B cell (primary cell): ENCODE measurements at regions not wholly inside any gene's neighbourhood (a gene's known extent, or its start where the extent isn't known, plus 50 kb on each side); places are given as distances from the start of the nearest gene placed in this dataset.

Experiments used
- ATAC-seq: fragments of 200-7000 bp; cut with Tn5 transposase; one replicate; pipeline ENCODE4 v1.10.0; 2021; ENCODE audit warnings: low read depth, mild to moderate bottlenecking, moderate number of reproducible peaks, moderate library complexity
- CTCF ChIA-PET: fragments of 350-600 bp; sonication (Branson Sonifier 250); formaldehyde crosslinking; loops from one replicate; lab custom pipeline; 2021; ENCODE audit warnings: antibody characterized with exemption, inconsistent platforms; lab: Charles Lee
- POLR2A ChIA-PET: fragments of 350-600 bp; sonication (Branson Sonifier 250); formaldehyde crosslinking; loops from one replicate; lab custom pipeline; 2021; ENCODE audit warnings: antibody characterized with exemption; lab: Charles Lee
- DNase-seq: peaks from one replicate; pipeline ENCODE4 v3.0.0; 2013
- H2AFZ ChIP-seq: 2 replicates; pipeline ENCODE4 v1.6.1; 2012; ENCODE audit warnings: mild to moderate bottlenecking, low read depth, low read length; ENCODE audit not compliant: insufficient read depth, poor library complexity, severe bottlenecking
- H3K27ac ChIP-seq, 2 donors: 1 replicate in 1 of 2; 2 replicates in 1 of 2; pipeline ENCODE4 v1.5.1; 2012 to 2013; ENCODE audit warnings: low read length in 2 of 2, mild to moderate bottlenecking in 2 of 2, moderate library complexity in 1 of 2
- H3K27me3 ChIP-seq, 4 experiments: fragments of 200-600 bp in 1 of 4; sonication (generic) in 1 of 4; replicated peaks in 1 of 4; 1 replicate in 2 of 4; 2 replicates in 2 of 4; pipeline versions ENCODE4 v1.6.1 to v1.7.0; 2013 to 2016; ENCODE audit warnings: low read length in 3 of 4, mild to moderate bottlenecking in 2 of 4, mixed read lengths in 1 of 4, moderate library complexity in 1 of 4; ENCODE audit not compliant: insufficient read depth in 4 of 4, control insufficient read depth in 3 of 4; ENCODE audit errors: control extremely low read depth in 1 of 4
- H3K36me3 ChIP-seq, 2 experiments: replicated peaks in 1 of 2; 1 replicate in 1 of 2; 2 replicates in 1 of 2; pipeline versions ENCODE4 v1.6.1 to v1.7.1; 2013; ENCODE audit warnings: low read length in 1 of 2; ENCODE audit not compliant: insufficient read depth in 2 of 2, control insufficient read depth in 1 of 2; ENCODE audit errors: control extremely low read depth in 1 of 2, extremely low read depth in 1 of 2
- H3K4me1 ChIP-seq, 2 donors: fragments of 200-600 bp in 1 of 2; sonication (generic) in 1 of 2; 1 replicate in 1 of 2; 2 replicates in 1 of 2; pipeline versions ENCODE4 v1.5.1 to v1.6.1; 2013 to 2017; ENCODE audit warnings: low read length in 2 of 2; ENCODE audit not compliant: control insufficient read depth in 2 of 2, insufficient read depth in 2 of 2
- H3K4me2 ChIP-seq: replicated peaks from 2 replicates; pipeline ENCODE3; 2012; ENCODE audit warnings: mild to moderate bottlenecking, low read depth, low read length; ENCODE audit not compliant: poor library complexity, severe bottlenecking
- H3K4me3 ChIP-seq, 5 experiments: fragments of 200-600 bp in 1 of 5; sonication (generic) in 1 of 5; 1 replicate in 3 of 5; 2 replicates in 2 of 5; pipeline versions ENCODE4 v1.5.1 to v1.7.0; 2011 to 2016; ENCODE audit warnings: low read length in 4 of 5, mild to moderate bottlenecking in 4 of 5, low read depth in 2 of 5, control low read depth in 1 of 5, moderate library complexity in 1 of 5; ENCODE audit not compliant: insufficient read depth in 1 of 5; ENCODE audit errors: control extremely low read depth in 1 of 5, extremely low read depth in 1 of 5
- H3K79me2 ChIP-seq: fragments of 200-600 bp; sonication (generic); one replicate; pipeline ENCODE4 v1.6.0; 2016; ENCODE audit warnings: low read length; ENCODE audit not compliant: control insufficient read depth, insufficient read depth
- H3K9ac ChIP-seq: fragments of 200-600 bp; sonication (generic); 2 replicates; pipeline ENCODE4 v1.6.1; 2017; ENCODE audit warnings: mild to moderate bottlenecking, low read length, moderate library complexity
- H3K9me3 ChIP-seq, 3 donors: one replicate each; pipeline versions ENCODE4 v1.6.1 to v1.7.1; 2013; ENCODE audit warnings: low read length in 2 of 3; ENCODE audit not compliant: control insufficient read depth in 2 of 3, insufficient read depth in 1 of 3; ENCODE audit errors: control extremely low read depth in 1 of 3
- H4K20me1 ChIP-seq: 2 replicates; pipeline ENCODE4 v1.6.0; 2012; ENCODE audit warnings: mild to moderate bottlenecking, low read length; ENCODE audit not compliant: insufficient read depth, control insufficient read depth, poor library complexity, severe bottlenecking
- H3K27ac Mint-ChIP-seq: one replicate; pipeline ENCODE4 v1.8.0; 2021; ENCODE audit warnings: mixed read lengths
- H3K27me3 Mint-ChIP-seq: one replicate; pipeline ENCODE4 v1.8.0; 2021; ENCODE audit warnings: mixed read lengths
- H3K4me1 Mint-ChIP-seq: one replicate; pipeline ENCODE4 v1.8.0; 2021; ENCODE audit warnings: mixed read lengths
- H3K4me3 Mint-ChIP-seq: one replicate; pipeline ENCODE4 v1.8.0; 2021; ENCODE audit warnings: mixed read lengths
- H3K9me3 Mint-ChIP-seq: one replicate; pipeline ENCODE4 v1.8.0; 2022; ENCODE audit warnings: mixed read lengths; ENCODE audit not compliant: insufficient read depth
- EZH2 ChIP-seq: IDR thresholded peaks from 2 replicates; pipeline ENCODE4 v1.6.1; 2012; ENCODE audit warnings: borderline replicate concordance, low read depth, mild to moderate bottlenecking, moderate library complexity, low read length; ENCODE audit not compliant: insufficient read depth, poor library complexity, severe bottlenecking
- WGBS: methylation state at CpG from one replicate; pipeline ENCODE4 v1.1.5; 2013; ENCODE audit warnings: missing lambda C conversion rate; ENCODE audit not compliant: insufficient coverage; 5-methylcytosine and 5-hydroxymethylcytosine counted together
- intact Hi-C: fragments of 100-400 bp; cut with micrococcal nuclease; formaldehyde crosslinking; loops from one replicate; pipeline ENCODE4 v1.10.0; 2022
- TF ChIP-seq, protein P1 (sequence below): fragments of 200-600 bp; IDR thresholded peaks from one replicate; pipeline ENCODE4 v1.8.0; 2022; ENCODE audit warnings: antibody characterized with exemption, mild to moderate bottlenecking

DNA sequence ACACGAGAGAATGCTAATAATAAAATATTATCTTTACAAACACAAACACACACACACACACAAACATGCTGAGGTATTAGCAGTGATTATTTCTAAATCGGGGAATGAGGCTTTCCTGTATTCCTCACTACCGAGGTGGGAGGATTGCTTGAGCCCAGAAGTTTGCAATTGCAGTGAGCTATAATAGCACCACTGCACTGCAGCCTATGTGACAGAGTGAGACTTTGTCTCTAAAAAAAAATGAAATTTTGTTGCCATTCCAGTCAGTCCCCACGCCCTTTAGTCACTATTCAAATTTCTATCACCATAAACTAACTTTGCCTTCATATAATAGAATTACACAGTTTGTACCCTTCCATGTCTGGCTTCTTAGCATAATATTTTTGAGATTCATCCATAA, 456.5 kb upstream of the CPEB2 start:
- H3K36me3 ChIP-seq: no peaks in the 10 kb centered on the region
- Mint-ChIP-seq H3K4me3 (no peak overlapping the region), H3K4me1 (no peaks in the 10 kb centered on the region), H3K27ac (no peak overlapping the region), H3K27me3 (no peaks in the 10 kb centered on the region), H3K9me3 (peaks cover 3% of the 10 kb centered on the region)
- ChIA-PET CTCF (no interaction called here), POLR2A (no interaction called here)
- no peak for DNase-seq
- no peaks in the 10 kb centered on the region for H3K79me2 ChIP-seq
- no peak for TF ChIP-seq EZH2
- TF ChIP-seq, protein P1, sequence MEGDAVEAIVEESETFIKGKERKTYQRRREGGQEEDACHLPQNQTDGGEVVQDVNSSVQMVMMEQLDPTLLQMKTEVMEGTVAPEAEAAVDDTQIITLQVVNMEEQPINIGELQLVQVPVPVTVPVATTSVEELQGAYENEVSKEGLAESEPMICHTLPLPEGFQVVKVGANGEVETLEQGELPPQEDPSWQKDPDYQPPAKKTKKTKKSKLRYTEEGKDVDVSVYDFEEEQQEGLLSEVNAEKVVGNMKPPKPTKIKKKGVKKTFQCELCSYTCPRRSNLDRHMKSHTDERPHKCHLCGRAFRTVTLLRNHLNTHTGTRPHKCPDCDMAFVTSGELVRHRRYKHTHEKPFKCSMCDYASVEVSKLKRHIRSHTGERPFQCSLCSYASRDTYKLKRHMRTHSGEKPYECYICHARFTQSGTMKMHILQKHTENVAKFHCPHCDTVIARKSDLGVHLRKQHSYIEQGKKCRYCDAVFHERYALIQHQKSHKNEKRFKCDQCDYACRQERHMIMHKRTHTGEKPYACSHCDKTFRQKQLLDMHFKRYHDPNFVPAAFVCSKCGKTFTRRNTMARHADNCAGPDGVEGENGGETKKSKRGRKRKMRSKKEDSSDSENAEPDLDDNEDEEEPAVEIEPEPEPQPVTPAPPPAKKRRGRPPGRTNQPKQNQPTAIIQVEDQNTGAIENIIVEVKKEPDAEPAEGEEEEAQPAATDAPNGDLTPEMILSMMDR: no peak
- H3K4me1 ChIP-seq: no peaks in the 10 kb centered on the region
- intact Hi-C loops: no loop called here
- H3K27me3 ChIP-seq: no peaks in the 10 kb centered on the region
- no peak overlapping the region for H3K9ac ChIP-seq
- no peaks in the 10 kb centered on the region for H3K9me3 ChIP-seq
- no peak overlapping the region for H3K4me3 ChIP-seq
- H4K20me1 ChIP-seq: no peaks in the 10 kb centered on the region
- 100% methylated on average over 2 of the region's 4 CpGs for WGBS
- ATAC-seq: no peak
- no peak overlapping the region for H2AFZ ChIP-seq
- no peak overlapping the region for H3K27ac ChIP-seq
- H3K4me2 ChIP-seq: no peak overlapping the region

DNA sequence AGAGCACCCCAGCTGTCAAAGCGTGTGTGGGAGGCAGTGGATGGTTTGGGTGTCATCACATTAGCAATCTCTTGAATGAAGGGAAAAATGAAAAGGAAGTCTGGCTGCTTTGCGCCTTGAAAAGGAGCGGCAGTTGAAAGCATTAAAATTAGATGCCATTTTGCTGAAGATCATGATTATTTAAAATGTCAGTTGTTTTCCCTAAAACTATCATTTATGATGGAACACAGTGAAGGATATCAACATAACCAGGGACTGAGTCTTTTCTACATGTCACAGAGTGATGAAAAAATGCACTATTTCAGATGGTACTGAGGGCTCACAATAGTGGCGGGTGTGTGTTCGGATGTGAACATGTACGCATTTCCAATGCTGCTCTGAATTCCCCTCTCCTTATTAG, 450.2 kb upstream of the CPEB2 start:
- Histone ChIP-seq H3K9ac (no peak overlapping the region), H3K36me3 (no peaks in the 10 kb centered on the region), H3K27me3 (no peaks in the 10 kb centered on the region), H3K4me3 (no peak overlapping the region), H3K4me2 (no peak overlapping the region), H3K4me1 (no peaks in the 10 kb centered on the region), H3K27ac (no peak overlapping the region), H3K9me3 (no peaks in the 10 kb centered on the region), H4K20me1 (no peaks in the 10 kb centered on the region), H2AFZ (no peak overlapping the region), H3K79me2 (no peaks in the 10 kb centered on the region)
- Mint-ChIP-seq H3K27ac (no peak overlapping the region), H3K27me3 (no peaks in the 10 kb centered on the region), H3K4me1 (no peaks in the 10 kb centered on the region), H3K4me3 (no peak overlapping the region), H3K9me3 (no peaks in the 10 kb centered on the region)
- TF ChIP-seq, protein P1: no peak
- no peak for TF ChIP-seq EZH2
- POLR2A ChIA-PET: no interaction called here
- ATAC-seq (no peak), DNase-seq (no peak)
- 100% methylated on average over 1 of the region's 6 CpGs for WGBS
- intact Hi-C loops: no loop called here
- CTCF ChIA-PET: no interaction called here
